Psoas muscle (tissue), 7 donors: ENCODE measurements at regions not wholly inside any gene's neighbourhood (a gene's known extent, or its start where the extent isn't known, plus 50 kb on each side); places are given as distances from the start of the nearest gene placed in this dataset.

Source experiments
- ATAC-seq, 4 donors: fragments of 200-7000 bp; cut with Tn5 transposase; one replicate each; pipeline ENCODE4 v1.9.1; 2020; ENCODE audit warnings: moderate library complexity in 3 of 4, mild to moderate bottlenecking in 2 of 4
- DNase-seq, 2 donors: peaks; one replicate each; pipeline ENCODE4 v3.0.0-alpha.2; 2020
- H3K27ac ChIP-seq: fragments of 200-600 bp; one replicate; pipeline ENCODE4 v1.8.0; 2022
- H3K27me3 ChIP-seq, 3 donors: fragments of 200-600 bp in 1 of 3; one replicate each; pipeline versions ENCODE4 v1.6.1 to v1.8.0; 2013 to 2022; ENCODE audit warnings: low read length in 2 of 3, mild to moderate bottlenecking in 2 of 3, moderate library complexity in 1 of 3; ENCODE audit not compliant: insufficient read depth in 3 of 3
- H3K36me3 ChIP-seq, 2 donors: fragments of 200-600 bp in 1 of 2; one replicate each; pipeline versions ENCODE4 v1.6.1 to v1.8.0; 2013 to 2022; ENCODE audit warnings: low read depth in 1 of 2, mild to moderate bottlenecking in 1 of 2, moderate library complexity in 1 of 2; ENCODE audit not compliant: insufficient read depth in 1 of 2
- H3K4me1 ChIP-seq: fragments of 200-600 bp; one replicate; pipeline ENCODE4 v1.8.0; 2022
- H3K4me3 ChIP-seq: fragments of 200-600 bp; one replicate; pipeline ENCODE4 v1.8.0; 2022; ENCODE audit warnings: mild to moderate bottlenecking
- H3K9me3 ChIP-seq: fragments of 200-600 bp; one replicate; pipeline ENCODE4 v1.8.0; 2022
- WGBS, 3 donors: extraction: QIAGEN DNeasy Blood & Tissue Kit; methylation state at CpG; one replicate each; pipeline versions ENCODE4 v1.1.6 to v1.1.7; 2013; 5-methylcytosine and 5-hydroxymethylcytosine counted together
- intact Hi-C, 2 donors: fragments of 100-400 bp; cut with DNase I; formaldehyde crosslinking; loops; one replicate each; pipeline versions ENCODE4 v1.11.0 to v1.14.2; 2022
- TF ChIP-seq, protein P1 (sequence below): fragments of 200-600 bp; IDR thresholded peaks from one replicate; pipeline ENCODE4 v1.8.0; 2022; ENCODE audit warnings: antibody characterized with exemption
- donor health status: healthy with polysubstance abuse.
- donor health status: DM: no; HTN: no; CAD: no; lungs with moderate emphysema.
- donor health status: Bipolar disorder and iron deficiency.
- donor health status: healthy.
- donor health status: DM: yes; HTN: yes; CAD: no.
- donor health status: DM: no; HTN: no; CAD: no.
- donor health status: DM: yes; HTN: yes; CAD: no.

- H3K4me3 ChIP-seq: no peak overlapping the region
- intact Hi-C loops: no loop called here
- 90 to 92% (median 90%) methylated on average over 1 of the region's 1 CpG for WGBS, 3 donors
- DNase-seq: no peak
- H3K27ac ChIP-seq: no peak overlapping the region
- no peaks in the 10 kb centered on the region for H3K36me3 ChIP-seq
- ATAC-seq: no peak
- no peaks in the 10 kb centered on the region for H3K27me3 ChIP-seq
- TF ChIP-seq, protein P1, sequence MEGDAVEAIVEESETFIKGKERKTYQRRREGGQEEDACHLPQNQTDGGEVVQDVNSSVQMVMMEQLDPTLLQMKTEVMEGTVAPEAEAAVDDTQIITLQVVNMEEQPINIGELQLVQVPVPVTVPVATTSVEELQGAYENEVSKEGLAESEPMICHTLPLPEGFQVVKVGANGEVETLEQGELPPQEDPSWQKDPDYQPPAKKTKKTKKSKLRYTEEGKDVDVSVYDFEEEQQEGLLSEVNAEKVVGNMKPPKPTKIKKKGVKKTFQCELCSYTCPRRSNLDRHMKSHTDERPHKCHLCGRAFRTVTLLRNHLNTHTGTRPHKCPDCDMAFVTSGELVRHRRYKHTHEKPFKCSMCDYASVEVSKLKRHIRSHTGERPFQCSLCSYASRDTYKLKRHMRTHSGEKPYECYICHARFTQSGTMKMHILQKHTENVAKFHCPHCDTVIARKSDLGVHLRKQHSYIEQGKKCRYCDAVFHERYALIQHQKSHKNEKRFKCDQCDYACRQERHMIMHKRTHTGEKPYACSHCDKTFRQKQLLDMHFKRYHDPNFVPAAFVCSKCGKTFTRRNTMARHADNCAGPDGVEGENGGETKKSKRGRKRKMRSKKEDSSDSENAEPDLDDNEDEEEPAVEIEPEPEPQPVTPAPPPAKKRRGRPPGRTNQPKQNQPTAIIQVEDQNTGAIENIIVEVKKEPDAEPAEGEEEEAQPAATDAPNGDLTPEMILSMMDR: no peak
- H3K4me1 ChIP-seq: no peaks in the 10 kb centered on the region
- no peaks in the 10 kb centered on the region for H3K9me3 ChIP-seq
Measured at GRCh38 chr4:20493761-20494353, 206.4 kb upstream of the PACRGL start.

DNA sequence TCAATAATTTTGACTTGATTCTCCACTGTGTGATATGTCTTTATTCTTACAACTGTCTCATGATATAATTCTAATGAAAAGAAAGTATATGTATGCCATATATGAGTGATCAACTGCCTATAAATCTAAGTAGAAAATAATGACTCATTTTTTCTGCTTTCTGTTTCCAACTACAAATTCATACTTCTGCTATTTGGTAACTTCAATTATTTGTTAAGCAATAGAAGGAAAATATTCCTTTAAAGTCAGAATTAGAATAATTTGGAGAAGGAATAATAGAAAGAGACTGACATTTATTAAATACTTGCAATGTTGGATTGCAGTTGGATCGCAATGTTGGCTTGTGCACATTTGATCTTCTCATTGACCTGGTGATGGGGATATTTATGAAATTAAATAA is 204.2 kb upstream of the PACRGL start:
- WGBS, 3 donors: 93 to 98% (median 95%) methylated on average over 1 of the region's 1 CpG
- ATAC-seq: no peak
- H3K9me3 ChIP-seq: no peaks in the 10 kb centered on the region

DNA sequence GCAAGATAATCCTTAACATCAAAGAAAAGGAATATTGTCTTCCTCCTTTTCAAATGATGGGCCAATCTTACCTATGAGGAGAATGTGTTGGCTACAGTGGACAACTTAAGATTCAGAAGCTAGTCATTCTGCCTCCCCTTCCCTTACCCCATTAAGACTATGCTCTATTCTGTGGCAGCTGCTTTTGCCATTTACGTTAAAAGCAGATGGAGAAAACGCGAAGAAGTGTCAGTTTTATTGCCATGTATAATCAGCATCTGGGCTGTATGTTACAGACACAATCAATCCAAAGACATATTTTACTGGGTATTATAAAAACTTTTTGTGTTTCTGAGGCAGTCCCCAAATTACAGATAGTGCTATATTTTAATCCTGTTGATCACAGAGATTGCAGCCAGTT is 196.1 kb upstream of the PACRGL start:
- no peaks in the 10 kb centered on the region for H3K27me3 ChIP-seq
- H3K9me3 ChIP-seq: no peaks in the 10 kb centered on the region
- H3K36me3 ChIP-seq: no peaks in the 10 kb centered on the region
- DNase-seq (no peak), ATAC-seq (no peak)
- 23 to 27% (median 27%) methylated on average over 3 of the region's 3 CpGs for WGBS, 3 donors
- TF ChIP-seq, protein P1: no peak
- intact Hi-C loops: no loop called here
- H3K4me1 ChIP-seq: no peaks in the 10 kb centered on the region
- no peak overlapping the region for H3K4me3 ChIP-seq
- H3K27ac ChIP-seq: no peak overlapping the region

More for the DNA sequence above, 204.2 kb upstream of the PACRGL start:
- Histone ChIP-seq H3K4me3 (no peak overlapping the region), H3K36me3 (no peaks in the 10 kb centered on the region), H3K4me1 (no peaks in the 10 kb centered on the region), H3K27ac (no peak overlapping the region), H3K27me3 (no peaks in the 10 kb centered on the region)
- DNase-seq: no peak
- intact Hi-C loops: no loop called here
- TF ChIP-seq, protein P1: no peak

DNA sequence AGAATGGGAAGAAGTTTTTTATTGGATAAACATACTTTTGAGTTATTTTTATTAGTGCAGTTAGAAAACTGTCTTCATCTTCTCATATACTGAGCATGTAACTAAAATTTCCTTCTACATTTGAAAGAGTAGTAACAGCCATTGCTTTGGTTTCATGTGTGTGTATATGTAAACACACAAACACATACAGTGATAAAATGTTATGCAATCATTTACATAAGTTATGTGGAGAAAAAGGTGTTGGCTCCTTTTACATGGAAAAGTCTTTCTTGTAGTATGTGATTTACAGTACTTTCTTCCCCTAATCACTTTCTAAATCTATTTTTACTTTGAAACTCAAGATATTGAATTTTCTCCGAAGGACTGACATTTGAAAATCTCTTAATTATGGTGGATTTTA is 194.3 kb upstream of the PACRGL start:
- Histone ChIP-seq H3K36me3 (no peaks in the 10 kb centered on the region), H3K4me1 (no peaks in the 10 kb centered on the region), H3K4me3 (no peak overlapping the region), H3K27me3 (no peaks in the 10 kb centered on the region), H3K27ac (no peak overlapping the region), H3K9me3 (no peaks in the 10 kb centered on the region)
- DNase-seq: no peak
- WGBS, 3 donors: 76 to 86% (median 81%) methylated on average over 1 of the region's 1 CpG
- no peak for ATAC-seq
- intact Hi-C loops: no loop called here
- TF ChIP-seq, protein P1: no peak

DNA sequence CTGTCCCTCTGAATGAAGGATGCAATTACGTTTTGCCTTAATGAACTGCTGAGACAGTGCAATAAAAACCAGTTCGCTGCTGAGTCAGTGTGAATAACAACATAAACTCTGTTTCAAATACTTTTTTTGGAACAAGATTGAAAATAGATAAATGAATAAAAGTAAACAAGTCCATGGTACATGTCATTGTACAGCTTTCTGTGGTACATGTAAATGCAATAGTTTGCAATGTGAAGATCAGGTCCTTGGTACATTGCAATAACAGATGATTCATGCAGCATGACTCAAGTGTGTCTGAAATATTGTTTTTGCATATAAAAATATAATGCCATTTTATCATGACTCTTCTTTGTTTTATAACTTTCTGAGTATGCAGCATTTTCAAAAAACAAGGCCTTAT is 193.4 kb upstream of the PACRGL start:
- no peaks in the 10 kb centered on the region for H3K27me3 ChIP-seq
- H3K4me3 ChIP-seq: no peak overlapping the region
- H3K36me3 ChIP-seq: no peaks in the 10 kb centered on the region
- no peak overlapping the region for H3K27ac ChIP-seq
- no peak for ATAC-seq
- no peaks in the 10 kb centered on the region for H3K9me3 ChIP-seq
- intact Hi-C loops: no loop called here
- TF ChIP-seq, protein P1: no peak
- 66 to 77% (median 69%) methylated on average over 2 of the region's 2 CpGs for WGBS, 3 donors
- no peaks in the 10 kb centered on the region for H3K4me1 ChIP-seq
- DNase-seq: no peak
